NCI-H1105 treated with DMSO at 0.1 percent for 48 hours (cell line): ENCODE measurements at regions not wholly inside any gene's neighbourhood (a gene's known extent, or its start where the extent isn't known, plus 50 kb on each side); places are given as distances from the start of the nearest gene placed in this dataset.
A peak's percentile ranks its signal among the peaks of the same experiment; 100 is the strongest.
"Not testable (repeated sequence)": the region's sequence is repeated elsewhere in the genome, so short reads cannot be mapped to it uniquely, and the experiment has no call there.

Experiments
- DNase-seq: peaks from one replicate; lab custom pipeline; 2025; lab: John Stamatoyannopoulos, UW

DNA sequence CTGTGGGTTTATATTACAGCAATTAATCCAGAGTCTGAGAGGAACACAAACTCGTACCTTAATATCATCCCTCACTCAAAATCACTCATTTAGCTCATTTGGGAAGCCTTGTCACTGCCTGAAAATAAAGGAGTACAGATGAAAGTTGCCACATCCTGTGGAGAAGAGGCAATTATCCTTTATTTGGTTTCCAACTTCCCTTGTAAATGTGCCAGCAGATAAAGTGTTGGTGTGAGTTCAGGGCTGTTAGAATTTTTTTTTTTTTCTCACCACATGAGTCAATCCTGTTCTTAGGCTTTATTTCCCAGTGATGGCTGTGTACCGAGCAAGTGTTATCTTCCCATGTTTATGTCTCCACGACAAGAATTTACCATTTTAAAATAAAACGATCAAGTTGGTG, 99.0 kb upstream of the SMIM30 start:
- peak; percentile 87 for DNase-seq

DNA sequence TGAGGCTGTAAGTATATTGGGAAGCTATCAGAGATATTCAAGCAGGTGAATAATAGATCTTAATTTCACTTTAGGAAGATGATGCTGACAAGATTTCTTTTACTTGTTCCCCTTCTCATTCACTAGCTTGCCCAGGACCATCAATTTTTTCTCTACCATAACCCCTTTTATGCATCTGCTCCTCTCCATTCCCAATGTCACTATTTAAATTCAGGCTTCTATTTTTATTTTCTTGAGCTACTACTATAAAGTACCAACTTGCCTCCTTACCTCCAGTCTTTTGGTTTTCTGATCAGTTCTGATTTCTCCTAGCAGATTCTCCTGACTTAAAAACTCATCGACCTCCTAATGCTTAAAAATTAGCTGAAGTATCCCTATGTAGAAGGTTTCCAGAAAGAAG, 97.7 kb upstream of the SMIM30 start:
- DNase-seq = no peak

DNA sequence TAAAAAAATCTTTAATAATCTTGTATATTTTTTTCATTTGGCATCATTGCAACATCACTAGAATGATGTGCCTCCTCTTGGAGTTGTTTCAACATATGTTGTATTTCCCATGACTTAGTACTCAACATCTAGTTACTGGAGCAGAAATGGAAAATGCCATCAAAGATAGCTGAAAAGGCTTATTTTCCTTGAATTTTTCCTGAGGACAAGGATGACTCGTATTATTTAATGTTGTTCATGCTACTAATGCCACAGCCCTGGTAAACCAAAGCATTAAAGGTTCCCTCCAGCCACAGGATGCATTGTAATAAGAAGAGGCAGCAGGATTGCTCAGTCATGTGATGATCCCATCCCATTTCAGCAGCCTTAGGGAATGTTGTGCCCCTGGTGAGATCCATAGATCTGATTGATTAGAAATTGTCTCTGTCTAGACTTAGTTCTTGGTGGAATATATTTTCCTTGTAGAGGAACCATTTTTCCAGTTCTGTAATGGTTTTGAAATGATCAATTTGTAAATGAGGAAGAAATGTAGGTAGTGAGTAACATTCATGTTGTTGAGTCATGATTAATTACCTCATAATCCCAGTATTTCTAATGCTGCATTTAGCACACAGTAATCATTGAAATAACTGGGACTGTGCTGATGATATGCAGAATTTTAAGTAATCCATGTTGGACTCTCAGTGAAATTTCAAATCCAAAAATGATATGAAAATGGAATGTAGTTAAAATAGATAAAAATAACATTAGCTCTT, 91.3 kb upstream of the SMIM30 start:
- no peak for DNase-seq

DNA sequence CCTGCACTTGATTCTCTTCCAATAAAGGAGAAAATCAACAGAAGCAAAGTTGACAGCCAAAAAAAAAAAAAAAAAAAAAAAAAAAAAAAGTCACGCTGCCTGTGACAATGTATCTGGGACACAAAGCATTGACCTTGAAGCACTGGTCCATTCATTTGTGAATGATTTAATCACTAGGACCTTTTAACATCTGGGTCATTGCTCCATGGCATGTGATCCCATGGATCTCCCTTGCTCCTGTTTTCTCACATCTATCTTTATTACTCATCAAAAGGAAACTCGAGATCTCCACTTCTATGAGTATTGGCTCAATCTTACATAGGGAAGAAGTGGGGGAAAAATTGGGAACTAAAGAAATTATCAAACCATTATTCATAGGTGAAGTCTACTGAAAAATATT, 89.6 kb upstream of the SMIM30 start:
- no peak for DNase-seq

DNA sequence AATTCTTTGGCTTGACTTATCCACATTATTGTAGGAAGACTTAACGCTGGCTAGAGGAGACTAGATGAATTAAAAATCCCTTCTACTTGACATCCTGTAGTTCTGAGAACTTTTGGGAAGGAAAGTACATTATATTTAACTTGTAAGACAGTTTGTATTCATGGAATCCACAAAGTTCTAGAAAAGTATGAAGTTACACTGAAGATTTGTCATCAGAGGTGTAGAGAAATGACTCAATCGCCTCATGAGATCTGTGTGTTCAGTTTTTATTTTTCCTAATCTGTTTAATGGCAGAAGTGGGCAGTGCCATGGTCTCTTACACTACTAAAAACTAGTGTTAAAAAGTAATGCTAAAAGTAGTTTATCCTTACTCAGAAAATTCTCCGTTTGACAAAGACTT, 89.1 kb upstream of the SMIM30 start:
- DNase-seq = no peak

DNA sequence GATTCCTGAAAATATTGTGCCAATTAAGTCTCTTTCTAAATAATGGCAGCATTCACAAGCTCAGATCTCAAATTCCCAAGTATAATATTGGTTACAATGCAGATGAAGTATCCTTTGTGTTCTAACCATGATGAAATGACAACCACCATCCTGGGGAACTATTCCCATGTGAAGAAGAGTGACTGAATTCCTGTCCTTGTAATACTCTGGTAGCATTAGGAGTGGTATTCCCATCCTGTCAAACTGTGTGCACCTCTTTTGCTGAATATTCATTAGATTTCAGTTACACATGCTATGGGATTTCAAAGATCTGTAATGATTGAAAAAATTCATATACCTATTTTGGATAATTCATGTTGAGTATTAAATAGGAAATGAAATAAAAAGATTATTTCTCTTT, 86.1 kb upstream of the SMIM30 start:
- no peak for DNase-seq

DNA sequence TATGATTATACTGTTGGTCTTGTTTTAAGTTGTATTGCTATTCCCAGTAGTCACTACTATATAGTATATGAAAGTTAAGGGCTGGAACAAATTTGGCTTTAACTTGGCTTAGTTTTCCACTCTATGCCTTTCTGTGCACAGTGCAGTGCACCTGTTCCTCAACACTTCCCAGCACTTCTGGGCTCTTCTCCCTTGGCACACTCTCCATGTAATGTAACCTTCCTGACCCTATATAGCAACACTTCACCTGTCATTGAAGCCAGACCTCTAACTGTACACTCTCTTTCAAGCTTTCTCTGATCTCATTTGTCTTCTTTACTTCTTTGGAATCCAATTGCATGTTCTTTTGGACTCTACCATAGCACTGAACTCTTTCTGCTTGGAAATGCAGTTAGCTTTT, 83.9 kb upstream of the SMIM30 start:
- no peak for DNase-seq

DNA sequence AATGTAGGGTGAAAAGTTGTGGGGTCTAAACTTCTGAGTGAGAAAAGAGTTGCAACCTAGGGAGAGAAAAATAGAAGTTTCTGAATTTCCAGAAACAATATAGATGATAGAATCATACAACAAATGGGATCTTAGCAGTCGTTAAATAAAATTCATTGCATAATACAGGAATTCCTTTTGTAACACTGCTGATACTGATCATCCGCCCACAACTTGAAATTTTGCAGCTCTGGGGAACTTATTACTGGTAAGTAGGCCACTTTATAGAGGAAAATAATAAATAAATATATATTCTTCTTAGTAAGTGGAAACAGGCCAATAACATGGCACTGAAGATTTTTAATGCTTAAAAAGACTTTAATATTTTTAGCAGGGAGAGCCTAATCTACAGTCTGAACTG, 81.9 kb upstream of the SMIM30 start:
- DNase-seq = no peak

DNA sequence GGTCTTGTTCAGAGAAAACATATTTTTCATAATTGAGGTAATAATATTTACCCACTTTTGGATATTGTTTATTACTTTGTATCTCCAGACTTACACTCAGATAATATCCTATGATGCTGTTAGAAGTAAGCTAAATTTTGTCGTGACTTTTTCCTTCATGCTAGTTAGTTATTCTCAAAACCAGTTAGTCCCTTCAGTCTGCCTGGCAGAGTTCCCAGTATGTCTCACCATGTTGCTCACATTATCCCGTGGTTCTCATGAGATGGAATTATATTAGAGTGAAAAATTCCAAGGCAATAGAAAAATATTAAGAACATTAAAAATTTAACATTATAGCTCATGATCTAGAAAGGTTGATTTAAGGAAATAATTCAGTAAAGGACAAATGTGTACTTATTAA, 81.5 kb upstream of the SMIM30 start:
- no peak for DNase-seq

DNA sequence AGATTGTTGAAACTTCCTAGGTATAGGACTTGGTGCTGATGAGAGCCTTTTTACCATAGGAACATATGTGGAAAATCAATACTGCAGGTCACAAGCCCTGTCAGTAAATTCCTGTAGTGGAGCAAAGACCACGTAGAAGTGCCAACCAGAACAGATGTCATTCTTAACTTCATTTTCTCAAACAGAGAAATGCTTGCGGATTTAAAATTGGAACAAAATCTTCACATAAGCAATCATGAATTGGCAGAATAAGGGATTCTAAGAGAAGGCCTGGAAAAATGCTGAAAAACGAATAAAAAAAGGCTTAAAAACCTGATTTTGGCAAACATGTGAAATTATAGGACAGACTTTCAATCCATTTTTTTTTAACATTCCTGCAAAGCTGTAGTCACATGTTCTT, 80.8 kb upstream of the SMIM30 start:
- DNase-seq = no peak

DNA sequence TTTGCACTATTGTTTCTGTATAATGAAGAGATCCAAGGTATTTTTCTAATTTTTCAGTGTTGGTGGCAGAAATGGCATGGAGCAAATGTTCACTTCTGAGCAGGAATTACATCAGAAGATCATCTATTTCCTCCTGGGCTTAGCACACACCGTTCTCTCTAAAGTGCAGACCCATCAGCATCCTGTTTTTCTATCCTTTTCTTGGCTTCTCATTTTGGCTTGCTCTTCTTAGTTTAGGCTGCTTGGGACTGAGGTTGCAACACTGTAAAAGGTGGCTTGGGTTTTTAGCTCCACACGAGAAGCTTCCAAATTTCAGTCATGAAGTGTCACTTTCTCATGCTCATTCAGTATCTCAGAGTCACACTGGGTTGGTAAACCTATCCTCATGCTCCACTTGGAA, 79.9 kb upstream of the SMIM30 start:
- DNase-seq = no peak

DNA sequence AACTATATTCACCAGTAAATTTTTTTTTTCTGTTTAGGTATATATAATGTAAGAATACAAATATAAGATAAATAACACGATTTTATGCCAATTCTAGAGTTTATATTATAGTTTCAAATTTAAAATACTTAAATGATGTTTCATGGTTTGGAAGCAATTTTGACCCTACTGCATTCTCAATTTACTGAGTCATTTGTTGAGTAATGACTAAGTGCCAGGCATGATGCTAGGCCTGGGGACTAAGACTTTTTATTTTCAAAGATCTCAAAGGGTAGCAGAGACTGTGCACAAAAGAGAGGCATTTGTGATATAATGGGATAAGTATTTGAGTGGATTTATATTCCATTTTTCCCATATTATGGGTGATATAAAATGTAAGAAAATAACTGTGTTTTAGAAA, 78.9 kb upstream of the SMIM30 start:
- no peak for DNase-seq

DNA sequence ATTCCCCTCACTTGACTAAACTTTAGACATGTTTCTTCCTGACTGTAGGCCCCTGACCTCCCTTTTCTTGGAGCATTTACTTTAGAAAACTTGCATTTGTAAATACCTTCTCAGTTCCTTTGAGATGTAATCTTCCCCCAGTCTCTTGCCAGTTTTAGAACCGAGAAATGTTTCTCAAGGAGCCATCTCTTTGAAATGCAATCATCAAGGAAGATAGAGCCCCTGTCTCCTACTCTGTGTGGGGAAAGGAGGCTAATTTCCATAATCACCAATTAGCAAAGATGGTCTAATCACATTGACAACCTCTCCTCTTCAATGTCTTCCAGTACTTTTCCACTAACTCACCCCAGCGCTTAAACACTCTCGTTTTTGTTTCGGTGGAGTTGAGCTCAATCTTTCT, 70.0 kb upstream of the SMIM30 start:
- no peak for DNase-seq

DNA sequence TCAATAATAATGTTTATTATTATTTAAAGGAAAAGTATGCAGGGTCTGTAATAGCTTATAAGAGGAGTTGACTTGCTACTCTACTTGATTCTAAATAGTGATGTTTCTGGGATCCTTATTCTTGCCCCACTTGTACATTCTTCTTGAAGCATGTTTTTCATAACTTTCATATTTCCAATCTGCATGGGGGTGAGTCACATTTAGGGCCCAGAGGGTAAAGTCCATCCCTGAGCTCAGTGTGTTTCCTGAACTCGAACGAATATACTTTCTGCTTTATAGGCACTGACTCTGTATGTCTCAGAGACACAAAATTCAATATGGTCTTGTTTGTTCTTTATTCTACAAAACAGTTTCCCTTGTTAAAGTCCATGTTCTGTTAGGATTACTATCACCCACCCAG, 61.0 kb upstream of the SMIM30 start:
- no peak for DNase-seq

DNA sequence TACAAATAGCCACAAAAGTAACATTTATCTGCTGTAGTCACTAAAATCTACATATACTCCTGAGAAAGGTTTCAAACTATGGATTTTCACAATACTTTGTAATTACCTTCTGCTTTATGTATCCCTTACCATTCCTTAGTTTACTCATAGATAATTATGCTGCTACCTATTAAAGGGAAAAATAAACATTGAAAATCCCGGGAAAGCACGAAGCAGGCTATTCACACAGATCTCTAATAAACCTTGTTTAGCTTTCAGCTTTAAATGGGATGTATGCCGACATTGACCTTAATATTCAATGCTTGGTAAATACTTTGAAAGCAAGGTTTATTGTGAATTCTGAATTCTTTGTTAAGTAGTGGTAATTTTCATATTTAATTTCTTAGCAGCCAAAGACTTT, 58.5 kb upstream of the SMIM30 start:
- DNase-seq = no peak

DNA sequence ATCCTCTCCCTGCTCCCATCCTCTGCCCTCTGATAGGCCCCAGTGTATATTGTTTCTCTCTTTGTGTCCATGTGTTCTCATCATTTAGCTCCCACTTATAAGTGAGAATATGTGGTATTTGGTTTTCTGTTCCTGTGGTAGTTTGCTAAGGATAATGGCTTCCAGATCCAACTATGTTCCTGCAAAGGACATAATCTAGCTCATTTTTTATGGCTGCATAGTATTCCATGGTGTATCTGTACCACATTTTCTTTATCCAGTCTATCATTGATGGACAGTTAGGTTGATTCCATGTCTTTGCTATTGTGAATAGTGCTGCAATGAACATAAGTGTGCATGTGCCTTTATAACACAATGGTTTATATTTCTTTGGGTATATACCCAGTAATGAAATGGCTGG, 57.8 kb upstream of the SMIM30 start:
- DNase-seq = not testable (repeated sequence)

DNA sequence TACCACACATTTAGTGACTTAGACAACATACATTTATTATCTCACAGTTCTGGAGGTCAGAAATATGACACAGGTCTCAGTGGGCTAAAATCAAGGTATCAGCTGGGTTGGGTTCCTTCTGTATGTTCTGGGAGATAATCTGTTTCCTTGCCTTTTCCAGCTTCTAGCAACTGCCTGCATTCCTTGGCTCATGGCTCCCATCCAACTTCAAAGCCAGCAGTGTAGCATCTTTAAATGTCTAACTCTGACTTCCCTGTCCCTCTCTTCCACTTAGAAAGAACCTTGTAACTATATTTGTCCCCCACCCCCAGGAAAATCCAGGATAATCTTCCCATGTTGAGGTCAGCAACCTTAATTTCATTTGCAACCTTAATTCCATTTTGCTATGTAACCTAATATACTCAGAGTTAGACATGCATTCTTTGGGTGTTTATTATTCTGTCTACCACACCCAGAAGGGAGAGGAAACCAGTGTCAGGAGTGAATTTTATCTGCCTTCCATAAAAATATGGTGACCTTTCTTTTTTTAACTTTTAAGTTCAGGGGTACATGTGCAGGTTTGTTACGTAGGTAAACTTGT, 57.3 kb upstream of the SMIM30 start:
- DNase-seq = no peak

DNA sequence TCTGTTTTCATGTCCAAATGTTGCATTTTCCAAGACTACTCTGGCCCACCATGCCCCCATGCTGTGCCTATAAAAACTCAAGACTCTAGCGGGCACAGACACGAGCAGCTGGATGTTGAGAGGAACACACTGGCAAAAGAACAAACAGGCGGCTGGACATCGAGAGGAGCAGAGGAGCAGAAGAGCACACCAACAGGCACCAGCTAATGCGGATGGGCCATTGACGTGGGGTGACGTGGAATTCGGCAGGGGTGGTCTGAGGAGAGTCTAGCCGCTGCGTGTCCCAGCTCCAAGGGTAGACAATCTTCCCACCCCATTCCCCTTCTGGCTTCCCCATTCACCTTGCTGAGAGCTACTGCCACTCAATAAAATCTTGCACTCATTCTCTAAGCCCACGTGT, 54.4 kb upstream of the SMIM30 start:
- DNase-seq = no peak

DNA sequence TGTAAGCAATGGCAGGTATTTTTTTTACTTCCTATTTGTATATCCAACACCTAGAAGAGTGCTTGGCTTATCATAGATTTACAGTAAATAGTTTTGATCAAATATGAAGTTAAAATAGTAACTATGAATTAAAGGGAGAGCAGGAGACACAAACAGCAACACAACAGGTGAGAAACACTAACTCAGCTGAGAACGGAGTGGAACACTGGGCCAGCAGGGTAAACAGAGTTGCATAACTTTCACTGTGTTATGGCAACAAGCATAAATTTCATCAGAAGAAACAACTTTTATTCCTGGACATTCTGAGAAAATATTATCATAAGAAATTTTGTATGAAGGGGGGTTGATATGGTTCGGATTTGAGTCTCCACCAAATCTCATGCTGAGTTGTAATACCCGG, 52.2 kb upstream of the SMIM30 start:
- DNase-seq = no peak
